ENCODE measurements at regions not wholly inside any gene's neighbourhood (a gene's known extent, or its start where the extent isn't known, plus 50 kb on each side); places are given as distances from the start of the nearest gene placed in this dataset.

GRCh38 chr13:74931698-74932433 lies 550.1 kb downstream of the TBC1D4 start:
- TF ChIP-seq POLR2A (IDR thresholded peaks at IDR 0.05; ENCODE audit: low read length), result no peak
- no peak for TF ChIP-seq GATA1 (IDR thresholded peaks at IDR 0.05; ENCODE audit: low read depth, low read length)

All from erythroblast (primary cell).